ENCODE measurements at regions not wholly inside any gene's neighbourhood (a gene's known extent, or its start where the extent isn't known, plus 50 kb on each side); places are given as distances from the start of the nearest gene placed in this dataset.

DNA sequence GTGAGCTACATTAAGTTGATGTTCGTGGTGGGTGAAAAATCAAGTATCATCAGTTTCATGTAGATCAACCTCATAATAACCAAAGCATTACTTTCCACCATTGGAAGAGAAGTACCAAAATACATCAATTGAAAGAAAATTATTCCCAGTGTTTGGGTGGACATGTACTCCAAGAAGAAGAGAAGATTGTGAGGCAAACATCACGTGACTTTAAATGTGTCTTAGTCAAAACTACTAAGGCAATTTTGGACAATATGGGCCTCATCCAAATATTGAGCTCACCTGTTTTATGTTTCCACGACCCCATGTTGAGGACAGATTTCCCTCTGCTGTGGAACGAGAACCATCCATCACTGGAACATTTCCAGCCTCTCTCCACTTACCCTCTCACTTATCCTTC, 303.0 kb upstream of the LMCD1 start:
- DNase-seq (ENCODE audit: low read depth in 2 of 2): no peak

- DNase-seq (ENCODE audit: low read depth in 2 of 2): no peak
These were observed 300.6 kb upstream of the LMCD1 start for GRCh38 chr3:8200996-8201395.

GRCh38 chr3:8201886-8202285, 299.7 kb upstream of the LMCD1 start:
- no peak for DNase-seq (ENCODE audit: low read depth in 2 of 2)

GRCh38 chr3:8204331-8204730, 297.3 kb upstream of the LMCD1 start:
- DNase-seq (ENCODE audit: low read depth in 2 of 2): no peak

DNA sequence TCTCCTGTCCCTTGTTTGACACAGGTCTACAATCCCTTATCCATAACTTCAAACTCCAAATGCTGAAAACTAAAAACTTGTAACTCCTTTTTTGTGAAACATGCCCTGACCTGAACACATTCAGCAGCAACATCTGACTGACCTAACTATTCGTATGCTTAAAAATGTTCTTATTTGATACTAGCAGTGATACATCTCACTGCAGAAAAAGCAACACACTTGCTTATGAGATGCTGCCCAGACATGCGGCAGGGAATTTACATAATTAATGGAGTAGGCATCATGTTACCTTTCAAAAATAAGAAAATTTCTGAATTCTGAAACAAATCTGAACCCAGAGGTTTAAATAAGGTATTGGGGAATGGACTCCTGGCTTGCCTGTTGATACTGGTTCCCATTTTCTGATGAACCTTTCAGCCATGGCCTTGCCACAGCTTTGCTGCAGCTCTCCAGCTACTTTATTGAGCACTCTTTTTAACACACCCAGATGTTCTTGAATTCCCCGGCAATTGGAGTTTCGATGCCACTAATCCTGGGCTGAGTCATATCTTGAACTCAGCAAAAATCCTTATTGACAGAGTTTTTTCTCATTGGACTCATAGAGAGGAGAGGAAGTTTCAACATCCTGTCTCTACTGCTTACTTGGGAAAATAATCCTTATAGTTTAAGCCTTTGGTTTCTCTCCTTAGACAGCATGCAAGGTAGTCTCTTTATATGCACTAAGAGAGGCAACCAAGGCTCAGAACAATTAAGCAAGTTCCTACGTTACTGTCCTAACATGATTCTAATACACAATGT, 296.6 kb upstream of the LMCD1 start:
- no peak for DNase-seq (ENCODE audit: low read depth in 2 of 2)

DNA sequence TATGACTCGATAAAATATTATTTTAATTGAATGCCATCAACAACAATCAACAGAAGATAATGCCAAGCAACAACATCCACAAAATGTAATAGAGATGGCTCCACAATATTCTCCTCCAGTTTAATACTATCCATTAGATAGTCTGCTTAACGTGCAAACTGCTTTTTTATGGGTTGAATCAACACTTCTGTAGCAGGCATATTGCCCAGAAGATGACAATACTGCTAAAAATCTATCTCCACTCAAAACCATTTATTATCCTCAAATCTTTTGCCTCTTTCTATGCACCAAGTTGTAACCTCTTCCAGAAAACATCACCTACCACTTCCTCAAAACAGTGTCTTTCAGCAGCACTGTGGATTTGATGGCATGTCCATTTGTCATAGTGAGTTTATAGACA, 295.7 kb upstream of the LMCD1 start:
- DNase-seq (ENCODE audit: low read depth in 2 of 2): no peak

GRCh38 chr3:8206971-8207617, 294.5 kb upstream of the LMCD1 start:
- no peak for DNase-seq (ENCODE audit: low read depth in 2 of 2)

DNA sequence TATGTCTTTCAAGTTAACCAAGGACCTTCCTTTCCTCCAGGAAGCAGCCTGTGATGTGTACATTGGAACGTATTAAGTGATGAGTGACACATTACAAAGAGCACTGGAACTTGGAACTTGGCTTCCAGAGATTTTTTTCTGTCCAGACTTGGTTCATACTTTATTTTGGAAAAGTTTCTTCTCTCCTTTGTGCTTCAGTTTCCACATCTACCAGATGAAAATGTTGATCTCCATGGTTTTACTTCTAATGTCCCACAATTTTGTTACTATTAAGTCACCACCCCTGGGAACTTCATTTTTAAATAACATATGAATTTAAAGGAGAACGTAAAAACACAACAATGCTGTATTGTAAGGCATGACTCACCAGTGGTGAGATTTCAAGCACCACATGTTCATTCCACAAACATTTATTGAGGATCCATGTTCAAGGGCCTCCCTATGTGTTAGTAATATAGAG, 290.7 kb upstream of the LMCD1 start:
- no peak for DNase-seq (ENCODE audit: low read depth in 2 of 2)

- DNase-seq (ENCODE audit: low read depth in 2 of 2): no peak
These were observed 288.8 kb upstream of the LMCD1 start for GRCh38 chr3:8212794-8213193.

DNA sequence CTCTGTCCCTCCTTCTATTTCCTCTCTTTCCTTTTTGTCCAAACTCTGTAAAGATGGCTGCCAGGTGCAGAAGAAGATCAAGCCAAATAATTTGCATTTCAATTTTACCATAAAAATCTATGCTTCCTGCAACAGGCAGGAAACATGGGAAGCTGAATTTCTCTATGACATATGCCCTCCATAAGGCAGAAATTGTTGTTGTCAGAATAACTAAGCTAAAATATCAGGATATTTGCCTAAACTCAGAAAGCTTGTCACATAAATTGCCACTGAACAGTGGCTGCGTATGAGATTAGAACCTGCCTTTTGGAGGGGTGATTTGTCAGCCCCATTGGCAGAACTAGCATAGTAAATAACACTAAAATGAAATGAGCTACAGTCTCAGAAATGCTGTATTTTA, 288.3 kb upstream of the LMCD1 start:
- DNase-seq (ENCODE audit: low read depth in 2 of 2): no peak

DNA sequence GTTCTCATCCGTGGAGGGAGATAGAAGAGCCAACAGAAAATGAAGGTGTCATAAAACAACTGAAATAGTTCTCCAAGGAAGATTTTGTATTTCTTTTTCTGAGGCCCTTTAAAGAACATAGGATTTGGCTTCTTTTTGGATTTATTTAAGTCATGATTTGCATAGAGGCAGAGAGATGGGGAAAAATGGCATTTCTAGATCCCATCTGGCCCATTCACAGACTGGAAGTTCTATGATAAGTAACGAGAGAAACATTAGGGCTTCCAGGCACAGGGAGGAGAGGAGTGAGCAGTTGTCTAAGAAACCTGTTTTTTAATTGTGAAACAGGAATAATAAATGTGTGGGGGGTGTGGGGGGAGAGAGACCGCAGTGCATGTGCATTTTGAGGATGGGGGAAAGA, 285.8 kb upstream of the LMCD1 start:
- no peak for DNase-seq (ENCODE audit: low read depth in 2 of 2)

DNA sequence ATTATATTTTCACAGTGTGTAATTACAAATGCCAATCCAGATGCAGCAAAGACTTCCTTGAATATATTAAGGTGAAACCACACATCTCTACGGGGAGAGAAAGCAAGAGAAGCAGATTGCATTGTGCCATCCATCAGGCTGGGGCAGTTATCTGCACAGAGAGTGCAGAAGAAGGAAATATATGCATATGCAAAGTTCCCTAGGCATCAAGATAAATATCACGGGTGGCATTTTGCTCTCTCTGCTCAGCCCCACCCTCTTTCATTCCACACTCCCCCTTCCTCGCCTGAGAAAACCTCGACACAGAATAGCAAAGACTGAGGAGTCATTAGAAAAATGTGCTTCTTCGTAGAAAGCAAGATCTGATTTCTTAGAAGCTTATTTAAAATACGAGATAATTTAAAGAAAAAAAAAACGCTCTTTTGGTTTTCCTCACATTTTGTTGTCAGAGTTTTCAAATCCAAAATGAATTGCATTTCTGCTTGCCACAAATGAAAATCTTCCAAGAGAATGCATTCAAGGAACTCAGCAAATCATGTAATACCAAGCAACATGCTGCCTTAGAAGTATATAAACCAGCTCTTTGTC, 283.2 kb upstream of the LMCD1 start:
- DNase-seq (ENCODE audit: low read depth in 2 of 2): no peak

GRCh38 chr3:8220291-8220690, 281.3 kb upstream of the LMCD1 start:
- DNase-seq (ENCODE audit: low read depth in 2 of 2): no peak

DNA sequence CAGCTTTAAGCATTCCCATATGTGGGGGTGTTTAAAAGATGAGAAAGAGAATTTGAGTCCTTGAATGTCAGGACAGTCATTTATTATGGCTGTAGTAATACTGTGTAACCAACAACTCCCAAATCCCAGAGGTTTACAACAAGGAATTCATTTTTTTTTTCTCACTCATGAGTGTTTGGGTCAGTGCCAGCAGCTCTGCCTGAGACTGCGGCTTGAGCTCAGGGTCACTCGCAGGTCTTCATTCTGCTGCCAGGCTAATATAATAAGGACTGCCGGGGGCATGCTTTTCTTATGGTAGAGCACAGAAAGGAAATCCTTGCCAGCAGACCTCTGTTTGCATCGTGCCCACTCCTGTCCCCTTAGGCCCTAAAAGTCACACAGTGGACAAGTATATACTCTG, 277.9 kb upstream of the LMCD1 start:
- DNase-seq (ENCODE audit: low read depth in 2 of 2): no peak

- DNase-seq (ENCODE audit: low read depth in 2 of 2): no peak
These were observed 276.7 kb upstream of the LMCD1 start for GRCh38 chr3:8224941-8225340.

DNA sequence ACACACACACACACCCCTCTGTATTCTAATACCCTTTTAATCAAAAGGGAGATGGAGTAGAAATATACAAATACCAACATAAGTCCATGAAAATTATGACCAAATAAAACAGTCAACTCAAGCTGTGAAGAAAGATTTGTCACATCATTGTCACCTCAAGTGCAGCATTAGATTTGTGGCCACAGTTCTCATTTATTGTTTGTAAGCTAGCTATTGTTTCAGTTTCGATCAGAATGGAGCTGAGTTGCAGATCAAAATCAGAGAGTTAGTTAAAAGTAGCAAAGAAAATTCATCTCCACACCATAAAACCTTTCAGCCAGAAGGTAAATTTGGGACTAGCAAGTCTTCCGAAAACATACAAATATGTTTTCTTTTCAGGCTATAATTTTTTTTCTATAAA, 267.7 kb upstream of the LMCD1 start:
- no peak for DNase-seq (ENCODE audit: low read depth in 2 of 2)

GRCh38 chr3:8236264-8236663, 265.4 kb upstream of the LMCD1 start:
- no peak for DNase-seq (ENCODE audit: low read depth in 2 of 2)

GRCh38 chr3:8237893-8238292, 263.7 kb upstream of the LMCD1 start:
- DNase-seq (ENCODE audit: low read depth in 2 of 2): no peak

DNA sequence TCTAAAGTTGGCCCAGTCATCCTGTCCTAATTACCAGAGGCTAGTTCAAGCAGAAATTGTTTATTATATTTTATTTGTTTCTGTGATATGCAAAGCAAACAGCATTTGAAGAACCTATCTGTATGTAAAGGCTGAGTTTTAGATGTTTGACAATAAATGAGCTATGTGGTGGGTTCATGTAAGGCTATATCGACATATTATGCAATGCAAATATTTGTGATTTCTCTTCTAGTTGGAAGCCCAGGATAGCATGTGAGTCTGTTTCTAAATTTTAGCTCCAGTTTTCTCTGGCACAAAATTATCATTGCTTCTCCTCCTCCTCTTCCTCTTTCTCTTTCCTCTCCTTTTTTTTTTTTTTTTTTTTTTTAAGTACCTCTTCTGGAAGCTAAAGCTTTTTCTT, 263.2 kb upstream of the LMCD1 start:
- DNase-seq (ENCODE audit: low read depth in 2 of 2): no peak

DNA sequence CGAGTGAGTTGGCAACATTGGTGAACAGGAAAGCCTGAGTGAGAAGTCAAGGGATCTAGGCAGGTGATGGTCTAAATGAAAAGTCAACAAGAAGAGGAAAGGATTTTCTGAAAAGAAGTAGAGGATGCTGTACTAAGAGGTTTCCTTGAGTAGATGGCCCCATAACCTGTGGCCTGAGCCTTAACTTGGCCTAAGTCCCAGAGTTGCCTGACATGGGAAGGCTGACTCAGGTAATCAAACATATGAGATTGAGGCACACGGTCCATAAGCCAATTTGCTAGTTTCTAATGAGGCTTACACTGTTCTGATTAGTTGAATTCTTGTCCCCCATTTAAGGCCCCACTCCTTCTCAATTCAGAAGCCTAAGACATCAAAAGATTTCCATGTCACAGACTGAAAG, 262.5 kb upstream of the LMCD1 start:
- DNase-seq (ENCODE audit: low read depth in 2 of 2): no peak

DNA sequence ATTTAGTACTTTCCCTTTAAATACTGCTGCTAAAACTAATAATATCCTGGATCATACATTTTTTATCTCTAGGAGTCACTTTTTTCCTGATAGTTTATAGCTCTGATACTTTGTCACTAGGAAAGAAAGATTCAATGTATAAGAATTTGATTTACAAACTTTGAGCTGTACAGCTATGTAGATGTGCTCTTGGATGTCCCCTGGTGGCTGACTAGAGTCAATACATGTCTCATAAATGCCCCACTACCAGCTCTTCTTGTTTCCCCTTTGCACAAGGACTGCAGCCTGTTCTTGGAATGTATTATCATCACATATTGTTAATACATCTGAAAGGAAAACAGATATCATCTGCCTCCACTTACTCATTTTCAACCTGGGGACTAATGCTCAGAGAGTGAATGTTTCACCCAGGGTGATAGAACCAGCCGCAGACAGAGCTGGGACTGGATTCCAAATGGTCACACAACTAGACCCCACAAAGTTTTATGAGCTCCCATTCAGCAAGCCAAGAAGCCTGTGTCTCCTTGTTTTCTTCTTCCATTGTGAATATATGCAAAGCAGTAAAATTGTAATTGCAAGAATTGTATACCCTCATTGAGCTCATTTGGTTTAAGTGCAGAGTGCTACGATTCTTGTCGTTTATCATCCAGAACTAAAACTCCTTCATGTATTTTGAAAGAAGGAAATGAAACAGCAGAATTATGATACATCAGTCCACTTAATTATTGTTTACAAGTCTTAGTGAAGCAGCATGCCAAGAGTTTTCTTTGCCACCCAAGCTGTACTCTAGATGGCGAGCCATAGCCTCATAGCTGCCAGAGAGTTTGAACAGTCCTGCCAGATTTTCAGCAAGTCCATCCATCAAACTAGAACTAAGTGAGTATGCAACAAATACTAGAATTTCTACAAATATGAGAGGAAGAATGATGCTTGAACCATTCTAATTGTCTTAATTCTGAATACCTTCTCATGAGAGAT, 261.6 kb upstream of the LMCD1 start:
- no peak for DNase-seq (ENCODE audit: low read depth in 2 of 2)

DNA sequence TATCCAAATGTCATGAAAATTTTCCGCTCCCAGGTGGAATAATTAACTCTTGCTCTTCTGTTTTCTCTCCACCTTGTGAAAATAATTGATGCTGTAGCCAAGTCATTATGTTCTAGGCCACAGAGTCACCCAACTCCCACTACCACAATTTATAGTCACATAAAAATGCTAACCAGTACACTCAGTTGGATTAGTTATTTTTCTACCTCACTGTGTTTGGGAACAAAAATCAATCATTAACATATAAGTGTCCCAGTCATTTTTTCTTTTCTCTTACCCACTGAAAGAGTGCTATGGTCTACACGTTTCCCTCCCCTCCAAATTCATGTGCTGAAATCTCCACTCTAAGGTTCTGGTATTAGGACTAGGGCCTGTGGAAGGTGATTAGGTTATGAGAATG, 255.6 kb upstream of the LMCD1 start:
- DNase-seq (ENCODE audit: low read depth in 2 of 2): no peak
